ENCODE measurements at regions not wholly inside any gene's neighbourhood (a gene's known extent, or its start where the extent isn't known, plus 50 kb on each side); places are given as distances from the start of the nearest gene placed in this dataset.
"Not testable (repeated sequence)": the region's sequence is repeated elsewhere in the genome, so short reads cannot be mapped to it uniquely, and the experiment has no call there.

GRCh38 chr12:58673021-58673420, 247.3 kb downstream of the LRIG3 start:
- TF ChIP-seq CTCF (IDR thresholded peaks at IDR 0.05; ENCODE audit: unreplicated experiment) = no peak
- no peak overlapping the region for H3K27ac Mint-ChIP-seq
- no peak for DNase-seq (ENCODE audit: low spot score in 2 of 2, unreplicated experiment in 2 of 2)
- no peak overlapping the region for H3K4me3 Mint-ChIP-seq
- peaks cover 12% of the 10 kb centered on the region for H3K9me3 Mint-ChIP-seq
- no peaks in the 10 kb centered on the region for H3K4me1 Mint-ChIP-seq
- H3K36me3 Mint-ChIP-seq = peaks cover under 1% of the 10 kb centered on the region
- H3K27me3 Mint-ChIP-seq (ENCODE audit: low read depth) = no peaks in the 10 kb centered on the region

GRCh38 chr12:58677833-58678232, 242.5 kb downstream of the LRIG3 start:
- not testable (repeated sequence) for H3K27me3 Mint-ChIP-seq (ENCODE audit: low read depth); H3K4me1 Mint-ChIP-seq; H3K27ac Mint-ChIP-seq; H3K4me3 Mint-ChIP-seq; H3K36me3 Mint-ChIP-seq; DNase-seq (ENCODE audit: low spot score in 2 of 2, unreplicated experiment in 2 of 2)
- H3K9me3 Mint-ChIP-seq = peaks cover 26% of the 10 kb centered on the region

- H3K36me3 Mint-ChIP-seq = peaks cover 9% of the 10 kb centered on the region
- H3K4me1 Mint-ChIP-seq = no peaks in the 10 kb centered on the region
- H3K9me3 Mint-ChIP-seq = peaks cover 26% of the 10 kb centered on the region
Observed at GRCh38 chr12:58678753-58679152, 241.6 kb downstream of the LRIG3 start.

GRCh38 chr12:58681730-58682129, 238.6 kb downstream of the LRIG3 start:
- no peaks in the 10 kb centered on the region for H3K4me1 Mint-ChIP-seq
- H3K27ac Mint-ChIP-seq = no peak overlapping the region
- H3K9me3 Mint-ChIP-seq = peaks cover 20% of the 10 kb centered on the region
- peaks cover 9% of the 10 kb centered on the region for H3K36me3 Mint-ChIP-seq
- no peak for TF ChIP-seq CTCF (IDR thresholded peaks at IDR 0.05; ENCODE audit: unreplicated experiment)
- DNase-seq (ENCODE audit: low spot score in 2 of 2, unreplicated experiment in 2 of 2) = no peak
- no peak overlapping the region for H3K4me3 Mint-ChIP-seq
- no peaks in the 10 kb centered on the region for H3K27me3 Mint-ChIP-seq (ENCODE audit: low read depth)

More at GRCh38 chr12:58678753-58679152, 241.6 kb downstream of the LRIG3 start:
- Mint-ChIP-seq H3K27ac (no peak overlapping the region), H3K27me3 (ENCODE audit: low read depth) (no peaks in the 10 kb centered on the region), H3K4me3 (no peak overlapping the region)
- no peak for TF ChIP-seq CTCF (IDR thresholded peaks at IDR 0.05; ENCODE audit: unreplicated experiment)
- DNase-seq (ENCODE audit: low spot score in 2 of 2, unreplicated experiment in 2 of 2) = no peak

- Mint-ChIP-seq H3K36me3 (no peaks in the 10 kb centered on the region), H3K27ac (no peak overlapping the region), H3K27me3 (ENCODE audit: low read depth) (no peaks in the 10 kb centered on the region), H3K4me3 (no peak overlapping the region), H3K9me3 (peaks cover 57% of the 10 kb centered on the region), H3K4me1 (no peaks in the 10 kb centered on the region)
- no peak for DNase-seq (ENCODE audit: low spot score in 2 of 2, unreplicated experiment in 2 of 2)
- TF ChIP-seq CTCF (IDR thresholded peaks at IDR 0.05; ENCODE audit: unreplicated experiment) = no peak
Observed at GRCh38 chr12:58695263-58695662, 225.0 kb downstream of the LRIG3 start.

- no peaks in the 10 kb centered on the region for H3K4me1 Mint-ChIP-seq
- no peak overlapping the region for H3K4me3 Mint-ChIP-seq
- H3K27me3 Mint-ChIP-seq (ENCODE audit: low read depth) = no peaks in the 10 kb centered on the region
- H3K36me3 Mint-ChIP-seq = no peaks in the 10 kb centered on the region
- TF ChIP-seq CTCF (IDR thresholded peaks at IDR 0.05; ENCODE audit: unreplicated experiment) = no peak
- peaks cover 31% of the 10 kb centered on the region for H3K9me3 Mint-ChIP-seq
- no peak for DNase-seq (ENCODE audit: low spot score in 2 of 2, unreplicated experiment in 2 of 2)
- H3K27ac Mint-ChIP-seq = no peak overlapping the region
Observed at GRCh38 chr12:58701536-58701935, 218.8 kb downstream of the LRIG3 start.
